ENCODE measurements at regions not wholly inside any gene's neighbourhood (a gene's known extent, or its start where the extent isn't known, plus 50 kb on each side); places are given as distances from the start of the nearest gene placed in this dataset.

DNA sequence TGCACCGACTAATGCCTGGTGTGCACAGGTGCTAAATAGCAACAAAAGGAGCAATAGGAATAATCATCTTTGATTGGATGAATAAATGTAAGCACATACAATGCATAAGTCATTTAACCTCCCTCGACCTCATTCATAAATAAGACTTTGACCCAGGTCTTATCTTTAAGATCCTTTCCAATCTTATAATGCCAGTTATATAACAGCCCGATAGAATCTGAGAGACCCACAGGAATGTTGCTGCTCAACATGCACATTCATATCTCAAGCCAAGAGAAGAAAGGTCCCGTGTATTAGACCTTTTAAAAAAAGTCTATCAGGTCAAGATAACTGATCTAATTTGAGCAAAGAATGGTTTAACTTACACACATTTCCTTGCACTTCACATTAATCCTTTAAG, 146.8 kb upstream of the SOX9 start:
- TF ChIP-seq EZH2phosphoT487 (IDR thresholded peaks at IDR 0.05; ENCODE audit: borderline replicate concordance, low read length), result no peak
- no peak for TF ChIP-seq CTCF (conservative IDR thresholded peaks at IDR 0.05; ENCODE audit: low read depth, low read length)
- no peak for TF ChIP-seq EZH2 (IDR thresholded peaks at IDR 0.05; ENCODE audit: low read length, unreplicated experiment)
